Neural cell (in vitro differentiated cells): ENCODE measurements at regions not wholly inside any gene's neighbourhood (a gene's known extent, or its start where the extent isn't known, plus 50 kb on each side); places are given as distances from the start of the nearest gene placed in this dataset.

Experiments
- H2AFZ ChIP-seq: fragments of 200-600, 300-800 bp; sonication (generic), shearing (Covaris generic); 2 replicates; pipeline ENCODE4 v1.6.0; 2014; ENCODE audit warnings: low read depth, mild to moderate bottlenecking, antibody characterized with exemption, low read length, moderate library complexity
- H3F3A ChIP-seq: fragments of 200-600 bp; shearing (Covaris generic); 2 replicates; pipeline ENCODE4 v1.6.1; 2016; ENCODE audit warnings: mild to moderate bottlenecking, moderate library complexity, mixed read lengths, antibody characterized with exemption, low read length; ENCODE audit not compliant: insufficient read depth, poor library complexity, severe bottlenecking
- H3K27ac ChIP-seq: fragments of 200-600, 300-800 bp; sonication (generic), shearing (Covaris generic); 2 replicates; pipeline ENCODE4 v1.5.1; 2014; ENCODE audit warnings: mild to moderate bottlenecking, low read length, moderate library complexity
- H3K27me3 ChIP-seq: fragments of 300-800, 200-600 bp; sonication (generic), shearing (Covaris generic); 2 replicates; pipeline ENCODE4 v1.6.0; 2014; ENCODE audit warnings: mild to moderate bottlenecking, low read depth, low read length, moderate library complexity; ENCODE audit not compliant: insufficient read depth
- H3K36me3 ChIP-seq: fragments of 300-800, 200-600 bp; sonication (generic), shearing (Covaris generic); 2 replicates; pipeline ENCODE4 v1.5.1; 2014; ENCODE audit warnings: mild to moderate bottlenecking, antibody characterized with exemption, low read length, moderate library complexity; ENCODE audit not compliant: insufficient read depth
- H3K4me2 ChIP-seq: fragments of 300-800, 200-600 bp; sonication (generic), shearing (Covaris generic); 2 replicates; pipeline ENCODE4 v1.6.0; 2014; ENCODE audit warnings: mild to moderate bottlenecking, low read length
- H3K4me3 ChIP-seq: fragments of 300-800, 200-600 bp; sonication (generic), shearing (Covaris generic); 2 replicates; pipeline ENCODE4 v1.5.1; 2014; ENCODE audit warnings: mild to moderate bottlenecking, low read length, moderate library complexity
- H3K79me2 ChIP-seq: fragments of 200-600 bp; shearing (Covaris generic); replicated peaks from 2 replicates; pipeline ENCODE4 v1.6.0; 2014; ENCODE audit warnings: mild to moderate bottlenecking, low read length, moderate library complexity; ENCODE audit not compliant: insufficient read depth
- H3K9ac ChIP-seq: fragments of 300-800, 200-600 bp; sonication (generic), shearing (Covaris generic); 2 replicates; pipeline ENCODE4 v1.6.1; 2016; ENCODE audit warnings: mild to moderate bottlenecking, low read length, mixed read lengths
- H3K9me2 ChIP-seq: fragments of 200-600 bp; shearing (Covaris generic); 2 replicates; pipeline ENCODE4 v1.6.1; 2016; ENCODE audit warnings: mild to moderate bottlenecking, low read length, mixed read lengths; ENCODE audit not compliant: insufficient read depth
- H3K9me3 ChIP-seq: fragments of 200-600, 300-800 bp; sonication (generic), shearing (Covaris generic); 2 replicates; pipeline ENCODE4 v1.6.1; 2016; ENCODE audit warnings: mild to moderate bottlenecking, mixed run types, low read length, moderate library complexity, mixed read lengths
- H4K20me1 ChIP-seq: fragments of 200-600 bp; shearing (Covaris generic); 2 replicates; pipeline ENCODE4 v1.6.1; 2016; ENCODE audit warnings: mild to moderate bottlenecking, mixed run types; ENCODE audit not compliant: insufficient read depth
- EP300 ChIP-seq: fragments of 450-650 bp; conservative IDR thresholded peaks from 2 replicates; pipeline ENCODE4 v1.6.1; 2014; ENCODE audit warnings: antibody characterized with exemption, mild to moderate bottlenecking, moderate library complexity; ENCODE audit not compliant: poor library complexity, severe bottlenecking
- EZH2 ChIP-seq: fragments of 200-600, 300-800 bp; shearing (Covaris generic), sonication (generic); IDR thresholded peaks from 2 replicates; pipeline ENCODE4 v1.6.1; 2014; ENCODE audit warnings: antibody characterized with exemption, low read length, borderline replicate concordance, mild to moderate bottlenecking; ENCODE audit not compliant: insufficient read depth, poor library complexity, severe bottlenecking
- MXI1 ChIP-seq: fragments of 450-650 bp; conservative IDR thresholded peaks from 2 replicates; pipeline ENCODE4 v1.6.1; 2014; ENCODE audit warnings: antibody characterized with exemption, mild to moderate bottlenecking; ENCODE audit not compliant: poor library complexity, severe bottlenecking
- POLR2AphosphoS5 ChIP-seq: IDR thresholded peaks from 2 replicates; pipeline ENCODE4 v1.6.1; 2012
- RAD21 ChIP-seq: fragments of 450-650 bp; conservative IDR thresholded peaks from 2 replicates; pipeline ENCODE4 v1.6.1; 2014; ENCODE audit warnings: antibody characterized with exemption, mild to moderate bottlenecking, moderate library complexity
- SMC3 ChIP-seq: fragments of 450-650 bp; conservative IDR thresholded peaks from 2 replicates; pipeline ENCODE4 v1.6.1; 2014; ENCODE audit warnings: antibody characterized with exemption, mild to moderate bottlenecking, moderate library complexity; ENCODE audit not compliant: poor library complexity
- TAF1 ChIP-seq: IDR thresholded peaks from 2 replicates; pipeline ENCODE4 v1.6.1; 2012; ENCODE audit warnings: low read depth
- TF ChIP-seq, protein P1 (sequence below): IDR thresholded peaks from 2 replicates; pipeline ENCODE4 v1.6.1; 2012; ENCODE audit warnings: borderline replicate concordance
- TF ChIP-seq, protein P2 (sequence below): fragments of 450-650 bp; IDR thresholded peaks from 2 replicates; pipeline ENCODE4 v1.5.1; 2014; ENCODE audit warnings: antibody characterized with exemption, mild to moderate bottlenecking, moderate library complexity; ENCODE audit not compliant: poor library complexity, severe bottlenecking

DNA sequence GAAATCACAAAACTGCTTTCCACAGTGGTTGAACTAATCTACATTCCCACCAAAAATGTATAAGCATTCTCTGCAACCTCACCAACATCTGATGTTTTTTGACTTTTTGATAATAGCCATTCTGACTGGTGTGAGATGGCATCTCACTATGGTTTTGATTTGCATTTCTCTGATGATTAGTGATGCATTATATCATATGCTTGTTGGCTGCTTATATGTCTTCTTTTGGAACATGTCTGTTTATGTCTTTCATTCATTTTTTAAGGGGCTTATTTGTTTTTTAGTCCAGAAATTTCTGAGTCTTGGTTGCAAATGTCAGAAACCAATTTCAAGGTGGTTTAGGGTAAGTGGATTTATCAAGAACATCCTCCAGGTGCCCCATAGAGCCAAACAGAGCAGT lies 484.8 kb upstream of the TSHZ3 start:
- Histone ChIP-seq H3K27me3 (no peaks in the 10 kb centered on the region), H3K4me2 (no peak overlapping the region), H3K79me2 (no peaks in the 10 kb centered on the region), H3K9ac (no peak overlapping the region), H3K4me3 (no peak overlapping the region), H3K9me3 (peaks cover 9% of the 10 kb centered on the region), H2AFZ (no peak overlapping the region), H4K20me1 (no peaks in the 10 kb centered on the region), H3F3A (no peaks in the 10 kb centered on the region), H3K27ac (no peak overlapping the region), H3K36me3 (no peaks in the 10 kb centered on the region), H3K9me2 (no peaks in the 10 kb centered on the region)
- TF ChIP-seq MXI1 (no peak), RAD21 (no peak), EP300 (no peak), POLR2AphosphoS5 (no peak), EZH2 (no peak), SMC3 (no peak), TAF1 (no peak)
- TF ChIP-seq, protein P1, sequence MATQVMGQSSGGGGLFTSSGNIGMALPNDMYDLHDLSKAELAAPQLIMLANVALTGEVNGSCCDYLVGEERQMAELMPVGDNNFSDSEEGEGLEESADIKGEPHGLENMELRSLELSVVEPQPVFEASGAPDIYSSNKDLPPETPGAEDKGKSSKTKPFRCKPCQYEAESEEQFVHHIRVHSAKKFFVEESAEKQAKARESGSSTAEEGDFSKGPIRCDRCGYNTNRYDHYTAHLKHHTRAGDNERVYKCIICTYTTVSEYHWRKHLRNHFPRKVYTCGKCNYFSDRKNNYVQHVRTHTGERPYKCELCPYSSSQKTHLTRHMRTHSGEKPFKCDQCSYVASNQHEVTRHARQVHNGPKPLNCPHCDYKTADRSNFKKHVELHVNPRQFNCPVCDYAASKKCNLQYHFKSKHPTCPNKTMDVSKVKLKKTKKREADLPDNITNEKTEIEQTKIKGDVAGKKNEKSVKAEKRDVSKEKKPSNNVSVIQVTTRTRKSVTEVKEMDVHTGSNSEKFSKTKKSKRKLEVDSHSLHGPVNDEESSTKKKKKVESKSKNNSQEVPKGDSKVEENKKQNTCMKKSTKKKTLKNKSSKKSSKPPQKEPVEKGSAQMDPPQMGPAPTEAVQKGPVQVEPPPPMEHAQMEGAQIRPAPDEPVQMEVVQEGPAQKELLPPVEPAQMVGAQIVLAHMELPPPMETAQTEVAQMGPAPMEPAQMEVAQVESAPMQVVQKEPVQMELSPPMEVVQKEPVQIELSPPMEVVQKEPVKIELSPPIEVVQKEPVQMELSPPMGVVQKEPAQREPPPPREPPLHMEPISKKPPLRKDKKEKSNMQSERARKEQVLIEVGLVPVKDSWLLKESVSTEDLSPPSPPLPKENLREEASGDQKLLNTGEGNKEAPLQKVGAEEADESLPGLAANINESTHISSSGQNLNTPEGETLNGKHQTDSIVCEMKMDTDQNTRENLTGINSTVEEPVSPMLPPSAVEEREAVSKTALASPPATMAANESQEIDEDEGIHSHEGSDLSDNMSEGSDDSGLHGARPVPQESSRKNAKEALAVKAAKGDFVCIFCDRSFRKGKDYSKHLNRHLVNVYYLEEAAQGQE, result no peak
- TF ChIP-seq, protein P2, sequence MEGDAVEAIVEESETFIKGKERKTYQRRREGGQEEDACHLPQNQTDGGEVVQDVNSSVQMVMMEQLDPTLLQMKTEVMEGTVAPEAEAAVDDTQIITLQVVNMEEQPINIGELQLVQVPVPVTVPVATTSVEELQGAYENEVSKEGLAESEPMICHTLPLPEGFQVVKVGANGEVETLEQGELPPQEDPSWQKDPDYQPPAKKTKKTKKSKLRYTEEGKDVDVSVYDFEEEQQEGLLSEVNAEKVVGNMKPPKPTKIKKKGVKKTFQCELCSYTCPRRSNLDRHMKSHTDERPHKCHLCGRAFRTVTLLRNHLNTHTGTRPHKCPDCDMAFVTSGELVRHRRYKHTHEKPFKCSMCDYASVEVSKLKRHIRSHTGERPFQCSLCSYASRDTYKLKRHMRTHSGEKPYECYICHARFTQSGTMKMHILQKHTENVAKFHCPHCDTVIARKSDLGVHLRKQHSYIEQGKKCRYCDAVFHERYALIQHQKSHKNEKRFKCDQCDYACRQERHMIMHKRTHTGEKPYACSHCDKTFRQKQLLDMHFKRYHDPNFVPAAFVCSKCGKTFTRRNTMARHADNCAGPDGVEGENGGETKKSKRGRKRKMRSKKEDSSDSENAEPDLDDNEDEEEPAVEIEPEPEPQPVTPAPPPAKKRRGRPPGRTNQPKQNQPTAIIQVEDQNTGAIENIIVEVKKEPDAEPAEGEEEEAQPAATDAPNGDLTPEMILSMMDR, result no peak

DNA sequence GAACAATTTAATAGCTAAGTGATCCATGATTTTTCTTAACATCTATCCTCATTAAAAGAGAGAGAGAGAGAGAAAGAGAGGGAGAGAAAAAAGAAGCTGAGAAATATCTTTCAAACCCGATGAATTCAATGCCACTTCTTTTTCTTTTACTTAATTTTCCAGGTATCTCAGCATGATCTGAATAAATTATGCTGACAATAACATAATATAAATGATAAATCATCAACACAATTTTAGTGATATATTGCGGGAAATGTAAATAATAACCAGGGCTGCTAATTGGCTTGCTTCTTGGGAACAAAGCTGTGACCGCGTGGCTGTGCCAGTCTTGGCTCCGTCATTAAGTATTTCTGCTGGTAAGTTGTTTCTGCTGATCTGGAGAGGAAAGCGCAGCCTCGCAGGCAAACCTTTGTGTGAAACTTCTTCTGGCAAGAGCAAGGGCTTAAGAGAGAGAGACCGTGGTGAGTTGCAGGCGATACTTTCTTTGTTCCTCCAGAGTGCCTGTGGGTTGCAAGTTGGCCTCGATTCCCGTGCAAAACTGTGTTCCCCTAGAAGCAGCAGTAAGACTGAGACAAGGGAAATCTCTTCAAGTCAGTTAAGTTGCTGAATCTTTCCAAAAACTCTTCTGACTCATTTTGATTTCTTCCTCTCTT lies 489.1 kb upstream of the TSHZ3 start:
- Histone ChIP-seq H2AFZ (no peak overlapping the region), H3K27me3 (no peaks in the 10 kb centered on the region), H3K9ac (no peak overlapping the region), H3K4me2 (no peak overlapping the region), H3K9me2 (no peaks in the 10 kb centered on the region), H3F3A (no peaks in the 10 kb centered on the region), H3K4me3 (no peak overlapping the region), H3K79me2 (no peaks in the 10 kb centered on the region), H3K27ac (no peak overlapping the region), H4K20me1 (no peaks in the 10 kb centered on the region), H3K36me3 (no peaks in the 10 kb centered on the region), H3K9me3 (peaks cover 12% of the 10 kb centered on the region)
- TF ChIP-seq, protein P1, result no peak
- no peak for TF ChIP-seq TAF1
- no peak for TF ChIP-seq EP300
- TF ChIP-seq EZH2, result no peak
- no peak for TF ChIP-seq MXI1
- TF ChIP-seq, protein P2, result no peak
- no peak for TF ChIP-seq SMC3
- no peak for TF ChIP-seq POLR2AphosphoS5
- TF ChIP-seq RAD21, result no peak
